PC-9 (cell line): ENCODE measurements at regions not wholly inside any gene's neighbourhood (a gene's known extent, or its start where the extent isn't known, plus 50 kb on each side); places are given as distances from the start of the nearest gene placed in this dataset.
"Not testable (repeated sequence)": the region's sequence is repeated elsewhere in the genome, so short reads cannot be mapped to it uniquely, and the experiment has no call there.

Experiments used
- BruUV-seq: library from RNA; stranded (reverse); fragments of 400-500 nt; replicated peaks from 2 replicates; lab custom pipeline; 2021; lab: Mats Ljungman, UMichigan
- CTCF ChIA-PET: fragments of 300-600 bp; sonication (Branson Sonifier 250); formaldehyde crosslinking; loops from one replicate; lab custom pipeline; 2022; ENCODE audit warnings: antibody characterized with exemption; lab: Charles Lee
- POLR2A ChIA-PET: fragments of 300-600 bp; sonication (Branson Sonifier 250); formaldehyde crosslinking; loops from one replicate; lab custom pipeline; 2022; ENCODE audit warnings: antibody characterized with exemption; ENCODE audit not compliant: unreplicated experiment; lab: Charles Lee
- DNase-seq, 2 experiments: peaks; one replicate each; pipeline versions ENCODE4 v3.0.0 to v3.0.0-alpha.2; 2015 to 2022; ENCODE audit warnings: mixed read lengths in 1 of 2
- H2AFZ ChIP-seq: fragments of 200-600 bp; sonication (generic); 2 replicates; pipeline ENCODE4 v1.8.1; 2017; ENCODE audit warnings: antibody characterized with exemption
- H3F3A ChIP-seq: fragments of 200-600 bp; sonication (generic); 2 replicates; pipeline ENCODE4 v1.8.1; 2017; ENCODE audit warnings: antibody characterized with exemption, mild to moderate bottlenecking, low read depth; ENCODE audit not compliant: insufficient read depth
- H3K27ac ChIP-seq: fragments of 200-600 bp; sonication (generic); 2 replicates; pipeline ENCODE4 v1.6.1; 2016; ENCODE audit warnings: mixed run types
- H3K27me3 ChIP-seq: fragments of 200-600 bp; sonication (generic); 2 replicates; pipeline ENCODE4 v1.6.1; 2016; ENCODE audit warnings: low read depth, mixed run types; ENCODE audit not compliant: insufficient read depth
- H3K36me3 ChIP-seq: fragments of 200-600 bp; sonication (generic); 2 replicates; pipeline ENCODE4 v1.6.1; 2016; ENCODE audit warnings: low read depth, mixed run types
- H3K4me1 ChIP-seq: fragments of 200-600 bp; sonication (generic); replicated peaks from 2 replicates; pipeline ENCODE4 v1.6.1; 2016; ENCODE audit warnings: mixed run types; ENCODE audit not compliant: insufficient read depth
- H3K4me2 ChIP-seq: fragments of 200-600 bp; sonication (generic); 2 replicates; pipeline ENCODE4 v1.6.1; 2017; ENCODE audit warnings: mixed run types
- H3K4me3 ChIP-seq: fragments of 200-600 bp; sonication (generic); 2 replicates; pipeline ENCODE4 v1.6.1; 2016; ENCODE audit warnings: mixed run types
- H3K79me2 ChIP-seq: fragments of 200-600 bp; sonication (generic); 2 replicates; pipeline ENCODE4 v1.6.1; 2017; ENCODE audit warnings: low read depth, mixed run types
- H3K9me2 ChIP-seq: fragments of 200-600 bp; sonication (generic); 2 replicates; pipeline ENCODE4 v1.8.1; 2017; ENCODE audit warnings: mild to moderate bottlenecking; ENCODE audit not compliant: insufficient read depth
- H3K9me3 ChIP-seq: fragments of 200-600 bp; sonication (generic); 2 replicates; pipeline ENCODE4 v1.8.1; 2016; ENCODE audit warnings: low read depth; ENCODE audit not compliant: insufficient read depth
- H4K20me1 ChIP-seq: fragments of 200-600 bp; sonication (generic); 2 replicates; pipeline ENCODE4 v1.8.1; 2017; ENCODE audit not compliant: insufficient read depth
- intact Hi-C: fragments of 100-400 bp; cut with micrococcal nuclease; formaldehyde crosslinking; loops from one replicate; pipeline ENCODE4 v1.10.0; 2022; ENCODE audit not compliant: unreplicated experiment

DNA sequence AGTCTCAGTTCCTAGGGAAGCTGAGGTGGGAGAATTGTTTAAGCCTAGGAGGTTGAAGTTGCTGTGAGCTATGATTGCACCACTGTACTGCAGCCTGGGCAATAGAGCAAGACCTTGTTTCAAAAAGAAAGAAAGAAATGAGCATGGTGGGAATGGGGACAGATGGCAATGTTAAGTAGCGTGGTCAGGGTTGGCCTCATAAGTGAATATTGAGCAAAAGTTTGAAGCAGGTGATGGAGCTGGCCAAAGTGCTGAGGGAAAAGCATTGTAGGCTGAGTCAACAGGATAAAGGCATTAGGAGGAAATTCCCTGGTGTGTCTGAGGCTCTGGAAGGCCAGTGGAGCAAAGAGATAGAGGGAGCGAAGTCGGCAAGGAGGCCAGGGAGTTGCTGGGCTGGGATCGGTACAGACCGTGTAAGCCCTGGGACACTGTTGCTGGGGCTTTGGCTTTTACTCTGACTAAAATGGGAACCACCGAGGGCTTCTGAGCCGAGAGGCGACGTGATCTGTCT is 151.0 kb downstream of the RALA start:
- H3K4me2 ChIP-seq, DNase-seq, H3K4me1 ChIP-seq, H2AFZ ChIP-seq, H4K20me1 ChIP-seq, BruUV-seq, intact Hi-C loops, H3K27ac ChIP-seq, H3K4me3 ChIP-seq, H3F3A ChIP-seq, H3K36me3 ChIP-seq, POLR2A ChIA-PET, H3K9me2 ChIP-seq, H3K9me3 ChIP-seq, H3K27me3 ChIP-seq, CTCF ChIA-PET, H3K79me2 ChIP-seq: not testable (repeated sequence)

DNA sequence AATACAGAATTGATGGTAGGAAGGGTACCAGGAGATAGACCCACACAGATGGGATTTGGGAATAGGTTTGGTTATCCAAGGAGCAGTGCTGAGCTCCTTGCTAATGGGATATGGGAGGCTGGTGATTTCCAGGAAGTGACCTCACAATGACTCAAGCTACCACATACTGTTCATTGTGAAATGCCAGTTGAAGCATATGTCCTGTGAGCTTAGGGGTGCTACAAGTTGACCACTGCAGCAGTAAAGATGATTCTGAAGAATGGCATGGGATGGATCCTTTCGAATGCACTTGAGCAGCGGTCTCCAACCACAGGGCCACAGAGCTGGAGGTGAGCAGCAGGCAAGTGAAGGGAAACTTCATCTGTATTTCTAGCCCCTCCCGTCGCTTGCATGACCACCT is 158.2 kb downstream of the RALA start:
- H3K4me3 ChIP-seq, H4K20me1 ChIP-seq, H3K79me2 ChIP-seq, H2AFZ ChIP-seq, H3K27ac ChIP-seq, H3K9me3 ChIP-seq, DNase-seq, intact Hi-C loops, BruUV-seq, POLR2A ChIA-PET, H3K4me1 ChIP-seq, H3K4me2 ChIP-seq, H3K36me3 ChIP-seq, H3K27me3 ChIP-seq, H3K9me2 ChIP-seq, CTCF ChIA-PET, H3F3A ChIP-seq: not testable (repeated sequence)

DNA sequence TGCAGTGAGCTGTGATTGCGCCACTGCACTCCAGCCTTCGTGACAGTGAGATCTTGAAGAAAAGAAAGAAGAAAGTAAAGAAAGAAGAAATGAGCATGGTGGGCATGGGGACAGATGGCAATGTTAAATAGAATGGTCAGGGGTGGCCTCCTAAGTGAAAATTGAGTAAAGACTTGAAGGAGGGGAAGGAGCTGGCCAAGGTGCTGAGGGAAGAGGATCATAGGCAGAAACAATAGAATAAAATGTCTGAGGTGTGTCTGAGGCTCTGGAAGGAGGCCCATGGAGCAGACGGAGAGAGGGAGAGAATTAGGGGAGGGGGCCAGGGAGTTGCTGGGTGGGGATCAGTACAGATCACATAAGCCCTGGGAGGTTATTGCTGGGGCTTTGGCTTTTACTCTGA is 163.1 kb downstream of the RALA start:
- H3K4me1 ChIP-seq, POLR2A ChIA-PET, H3K4me3 ChIP-seq, H3K79me2 ChIP-seq, H3F3A ChIP-seq, H3K27ac ChIP-seq, CTCF ChIA-PET, H3K4me2 ChIP-seq, H2AFZ ChIP-seq, H4K20me1 ChIP-seq, H3K9me3 ChIP-seq, H3K36me3 ChIP-seq, H3K9me2 ChIP-seq, H3K27me3 ChIP-seq, intact Hi-C loops, DNase-seq, BruUV-seq: not testable (repeated sequence)

DNA sequence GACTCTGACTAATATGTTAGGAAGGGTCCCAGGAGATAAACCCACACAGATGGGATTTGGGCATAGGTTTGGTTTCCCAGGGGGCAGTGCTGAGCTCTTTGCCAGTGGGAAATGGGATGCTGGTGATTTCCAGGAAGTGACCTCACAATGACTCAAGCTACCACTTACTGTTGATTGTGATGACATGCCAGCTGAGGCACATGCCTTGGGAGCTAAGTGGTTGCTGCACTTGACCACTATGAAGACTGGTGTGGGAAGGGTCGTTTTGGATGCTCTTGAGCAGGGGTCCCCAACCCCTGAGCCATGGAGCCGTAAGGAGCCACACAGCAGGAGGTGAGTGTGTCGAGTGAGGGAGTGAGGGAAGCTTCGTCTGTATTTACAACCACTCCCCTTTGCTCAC is 159.0 kb upstream of the CDK13 start:
- H3K9me2 ChIP-seq, CTCF ChIA-PET, H3K4me3 ChIP-seq, H3F3A ChIP-seq, H3K36me3 ChIP-seq, H3K4me2 ChIP-seq, H3K4me1 ChIP-seq, BruUV-seq, H2AFZ ChIP-seq, H3K27me3 ChIP-seq, H3K9me3 ChIP-seq, H4K20me1 ChIP-seq, DNase-seq, intact Hi-C loops, H3K79me2 ChIP-seq, POLR2A ChIA-PET, H3K27ac ChIP-seq: not testable (repeated sequence)

DNA sequence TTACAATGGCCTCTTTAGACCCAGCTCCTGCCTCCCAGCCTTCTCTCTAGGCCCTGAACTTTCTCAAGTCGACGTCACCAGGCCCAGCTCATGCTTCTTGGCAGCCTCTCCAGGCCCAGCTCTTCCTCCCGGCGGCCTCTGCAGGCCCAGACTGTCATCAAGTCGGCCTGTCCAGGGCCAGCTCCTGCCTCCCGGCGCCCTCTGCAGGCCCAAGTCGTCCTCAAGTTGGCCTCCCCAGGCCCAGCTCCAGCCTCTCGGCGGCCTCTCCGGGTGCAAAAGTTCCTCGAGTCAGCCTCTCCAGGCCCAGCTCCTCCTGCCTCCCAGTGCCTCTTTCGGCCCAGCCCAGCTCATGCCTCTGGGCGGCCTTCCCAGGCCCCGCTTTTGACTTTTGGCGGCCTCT is 158.1 kb upstream of the CDK13 start:
- POLR2A ChIA-PET, H3K4me3 ChIP-seq, H3K27me3 ChIP-seq, H3K9me3 ChIP-seq, H3K36me3 ChIP-seq, H3K79me2 ChIP-seq, H4K20me1 ChIP-seq, H3F3A ChIP-seq, DNase-seq, H3K4me1 ChIP-seq, H3K27ac ChIP-seq, H3K4me2 ChIP-seq, H3K9me2 ChIP-seq, BruUV-seq, H2AFZ ChIP-seq, intact Hi-C loops: not testable (repeated sequence)
- CTCF ChIA-PET, result interaction anchor here (1.1 kb wide), 1 partner anchor 212 kb away, joined by 6 read pairs; no protein-coding TSS in a partner anchor

DNA sequence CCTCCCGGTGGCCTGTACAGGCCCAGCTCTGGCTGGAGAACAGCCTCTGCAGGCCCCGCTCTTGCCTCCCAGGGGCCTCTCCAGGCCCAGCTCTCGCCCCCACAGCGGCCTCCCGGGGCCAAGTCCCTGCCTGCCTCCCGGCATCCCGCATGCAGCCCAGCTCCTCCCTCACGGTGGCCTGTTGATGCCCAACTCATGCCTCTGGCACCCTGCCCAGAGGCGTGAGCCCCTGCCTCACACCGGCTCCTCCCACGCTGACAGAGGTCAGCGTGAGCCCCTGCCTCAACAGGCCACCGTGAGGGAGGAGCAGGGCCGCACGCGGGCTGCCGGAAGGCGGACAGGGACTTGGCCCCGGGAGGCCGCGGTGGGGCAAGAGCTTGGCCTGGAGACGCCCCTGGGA is 157.0 kb upstream of the CDK13 start:
- H3K36me3 ChIP-seq, H4K20me1 ChIP-seq, H3K27ac ChIP-seq, H2AFZ ChIP-seq, H3K79me2 ChIP-seq, CTCF ChIA-PET, H3K9me3 ChIP-seq, H3K4me3 ChIP-seq, BruUV-seq, H3K27me3 ChIP-seq, H3K9me2 ChIP-seq, DNase-seq, H3F3A ChIP-seq, intact Hi-C loops, H3K4me1 ChIP-seq, H3K4me2 ChIP-seq, POLR2A ChIA-PET: not testable (repeated sequence)

DNA sequence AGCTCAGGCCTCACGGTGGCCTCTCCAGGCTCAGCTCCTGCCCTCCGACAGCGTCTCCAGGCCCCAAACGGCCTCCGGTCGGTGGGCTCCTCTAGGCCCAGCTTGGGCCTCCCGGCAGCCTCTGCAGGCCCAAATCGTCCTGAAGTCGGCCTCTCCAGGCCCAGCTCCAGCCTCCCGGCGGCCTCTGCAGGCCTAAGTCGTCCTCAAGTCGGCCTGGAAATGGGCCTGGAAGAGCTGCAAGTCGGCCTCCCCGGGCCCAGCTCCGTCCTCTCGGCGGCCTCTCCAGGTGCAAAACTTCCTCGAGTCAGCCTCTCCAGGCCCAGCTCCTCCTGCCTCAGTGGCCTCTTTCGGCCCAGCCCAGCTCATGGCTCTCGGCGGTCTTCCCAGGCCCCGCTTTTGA is 156.2 kb upstream of the CDK13 start:
- not testable (repeated sequence) for BruUV-seq

More for the DNA sequence above, 156.2 kb upstream of the CDK13 start:
- H3K27ac ChIP-seq, H3K27me3 ChIP-seq, H3K4me3 ChIP-seq, H3K79me2 ChIP-seq, H3F3A ChIP-seq, H3K4me1 ChIP-seq, DNase-seq, H2AFZ ChIP-seq, POLR2A ChIA-PET, H3K36me3 ChIP-seq, H3K4me2 ChIP-seq, H4K20me1 ChIP-seq, CTCF ChIA-PET, H3K9me3 ChIP-seq, intact Hi-C loops, H3K9me2 ChIP-seq: not testable (repeated sequence)
